Vagina (tissue), 2 donors: ENCODE measurements at regions not wholly inside any gene's neighbourhood (a gene's known extent, or its start where the extent isn't known, plus 50 kb on each side); places are given as distances from the start of the nearest gene placed in this dataset.
"Not testable (repeated sequence)": the region's sequence is repeated elsewhere in the genome, so short reads cannot be mapped to it uniquely, and the experiment has no call there.

Experiments used
- DNase-seq, 2 donors: peaks; one replicate each; pipeline ENCODE4 v3.0.0-alpha.2; 2017; ENCODE audit errors: extremely low spot score in 2 of 2
- H3K27ac ChIP-seq: fragments of 200-600 bp; sonication (generic); one replicate; pipeline ENCODE4 v1.5.1; 2019
- H3K27me3 ChIP-seq: fragments of 200-600 bp; sonication (generic); one replicate; pipeline ENCODE4 v1.5.1; 2019
- H3K36me3 ChIP-seq, 2 donors: fragments of 200-600 bp; sonication (generic); one replicate each; pipeline ENCODE4 v1.5.1; 2017 to 2019
- H3K4me1 ChIP-seq: fragments of 200-600 bp; sonication (generic); one replicate; pipeline ENCODE4 v1.5.1; 2019
- H3K4me3 ChIP-seq, 2 donors: fragments of 200-600 bp; sonication (generic); 1 replicate in 1 of 2; 2 replicates in 1 of 2; pipeline ENCODE4 v1.5.1; 2016 to 2019
- H3K9me3 ChIP-seq: fragments of 200-600 bp; sonication (generic); one replicate; pipeline ENCODE4 v1.5.1; 2019
- POLR2A ChIP-seq, 2 donors: fragments of 450-650 bp; IDR thresholded peaks; one replicate each; pipeline ENCODE4 v1.6.1; 2017; ENCODE audit warnings: antibody characterized with exemption in 2 of 2, mild to moderate bottlenecking in 2 of 2, moderate library complexity in 2 of 2
- POLR2AphosphoS5 ChIP-seq, 2 donors: sonication (generic); formaldehyde crosslinking; IDR thresholded peaks; one replicate each; pipeline ENCODE4 v1.9.0; 2017; ENCODE audit warnings: antibody characterized with exemption in 2 of 2, mild to moderate bottlenecking in 2 of 2, low read depth in 1 of 2; ENCODE audit not compliant: insufficient read depth in 1 of 2
- intact Hi-C: fragments of 100-400 bp; cut with DNase I; formaldehyde crosslinking; loops from one replicate; pipeline ENCODE4 v1.15.1; 2023
- TF ChIP-seq, protein P1 (sequence below), 3 experiments: fragments of 450-650 bp in 2 of 3; fragments of 200-600 bp in 1 of 3; sonication (generic) in 1 of 3; IDR thresholded peaks; one replicate each; pipeline ENCODE4 v1.5.1; 2017 to 2019; ENCODE audit warnings: antibody characterized with exemption in 3 of 3, mild to moderate bottlenecking in 2 of 3, moderate library complexity in 2 of 3

DNA sequence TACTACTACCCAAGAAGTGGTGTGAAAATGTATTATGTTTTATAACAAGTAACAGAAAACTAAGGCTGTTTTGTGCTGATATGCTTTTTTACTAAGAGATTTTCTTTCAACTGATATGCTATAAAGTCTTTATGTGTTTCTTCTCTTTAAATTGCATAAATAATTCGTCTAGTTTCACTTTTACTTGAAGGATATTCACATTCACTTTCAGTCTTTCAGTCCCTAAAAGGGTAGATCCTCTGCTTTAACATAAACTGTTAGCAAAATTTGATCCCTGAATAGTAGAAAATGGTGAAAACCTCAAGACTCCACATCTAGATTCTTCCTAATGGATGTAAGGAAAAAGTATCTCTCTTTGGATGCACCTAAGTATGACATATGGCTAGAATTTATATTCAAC, 69.0 kb upstream of the FST start:
- H3K9me3 ChIP-seq = no peaks in the 10 kb centered on the region
- H3K27me3 ChIP-seq = no peaks in the 10 kb centered on the region
- TF ChIP-seq POLR2A (IDR thresholded peaks at IDR 0.05) = no peak
- TF ChIP-seq, protein P1, sequence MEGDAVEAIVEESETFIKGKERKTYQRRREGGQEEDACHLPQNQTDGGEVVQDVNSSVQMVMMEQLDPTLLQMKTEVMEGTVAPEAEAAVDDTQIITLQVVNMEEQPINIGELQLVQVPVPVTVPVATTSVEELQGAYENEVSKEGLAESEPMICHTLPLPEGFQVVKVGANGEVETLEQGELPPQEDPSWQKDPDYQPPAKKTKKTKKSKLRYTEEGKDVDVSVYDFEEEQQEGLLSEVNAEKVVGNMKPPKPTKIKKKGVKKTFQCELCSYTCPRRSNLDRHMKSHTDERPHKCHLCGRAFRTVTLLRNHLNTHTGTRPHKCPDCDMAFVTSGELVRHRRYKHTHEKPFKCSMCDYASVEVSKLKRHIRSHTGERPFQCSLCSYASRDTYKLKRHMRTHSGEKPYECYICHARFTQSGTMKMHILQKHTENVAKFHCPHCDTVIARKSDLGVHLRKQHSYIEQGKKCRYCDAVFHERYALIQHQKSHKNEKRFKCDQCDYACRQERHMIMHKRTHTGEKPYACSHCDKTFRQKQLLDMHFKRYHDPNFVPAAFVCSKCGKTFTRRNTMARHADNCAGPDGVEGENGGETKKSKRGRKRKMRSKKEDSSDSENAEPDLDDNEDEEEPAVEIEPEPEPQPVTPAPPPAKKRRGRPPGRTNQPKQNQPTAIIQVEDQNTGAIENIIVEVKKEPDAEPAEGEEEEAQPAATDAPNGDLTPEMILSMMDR (IDR thresholded peaks at IDR 0.05) = no peak
- TF ChIP-seq POLR2AphosphoS5 (IDR thresholded peaks at IDR 0.05; ENCODE audit: insufficient read depth in 1 of 2, low read depth in 1 of 2) = no peak
- H3K4me1 ChIP-seq = no peaks in the 10 kb centered on the region
- intact Hi-C loops = no loop called here
- no peak overlapping the region for H3K4me3 ChIP-seq
- DNase-seq = no peak
- H3K27ac ChIP-seq = no peak overlapping the region
- no peaks in the 10 kb centered on the region for H3K36me3 ChIP-seq

- H3K4me3 ChIP-seq, H3K4me1 ChIP-seq, H3K27me3 ChIP-seq, H3K36me3 ChIP-seq, DNase-seq, intact Hi-C loops, H3K9me3 ChIP-seq, H3K27ac ChIP-seq: not testable (repeated sequence)
Observed at GRCh38 chr5:53412499-53412898, 67.9 kb upstream of the FST start.

DNA sequence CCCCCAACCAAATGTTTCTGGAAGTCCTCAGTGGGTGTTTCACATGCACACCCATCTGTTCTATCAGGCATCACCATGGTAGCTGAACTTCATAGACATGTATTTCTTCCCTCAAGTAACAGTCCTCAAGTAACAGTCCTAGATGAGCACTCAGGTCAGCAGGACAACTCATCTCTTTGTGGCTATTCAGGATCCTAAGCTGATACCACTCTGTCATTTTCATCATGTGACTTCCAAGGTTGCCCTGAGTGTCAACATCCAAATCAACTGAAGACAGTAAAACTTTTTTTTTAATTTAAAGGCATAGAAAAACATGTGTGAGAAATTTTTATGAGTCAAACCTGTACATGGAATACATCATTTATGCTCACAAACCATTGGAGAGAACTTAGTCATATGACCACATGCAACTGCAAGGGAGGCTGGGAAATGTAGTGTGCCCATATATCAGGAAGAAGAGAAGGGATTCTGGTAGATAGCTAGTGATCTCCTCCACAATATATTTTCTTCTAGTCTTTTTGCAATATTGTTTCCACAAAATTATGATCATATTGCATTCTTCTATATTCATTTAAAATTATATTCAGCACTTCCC, 64.2 kb upstream of the FST start:
- Histone ChIP-seq H3K4me3 (no peak overlapping the region), H3K27ac (no peak overlapping the region), H3K36me3 (no peaks in the 10 kb centered on the region), H3K4me1 (no peaks in the 10 kb centered on the region), H3K27me3 (no peaks in the 10 kb centered on the region), H3K9me3 (no peaks in the 10 kb centered on the region)
- no peak for DNase-seq
- intact Hi-C loops = no loop called here
- TF ChIP-seq, protein P1 (IDR thresholded peaks at IDR 0.05) = no peak
- TF ChIP-seq POLR2AphosphoS5 (IDR thresholded peaks at IDR 0.05; ENCODE audit: insufficient read depth in 1 of 2, low read depth in 1 of 2) (no peak), POLR2A (IDR thresholded peaks at IDR 0.05) (no peak)

DNA sequence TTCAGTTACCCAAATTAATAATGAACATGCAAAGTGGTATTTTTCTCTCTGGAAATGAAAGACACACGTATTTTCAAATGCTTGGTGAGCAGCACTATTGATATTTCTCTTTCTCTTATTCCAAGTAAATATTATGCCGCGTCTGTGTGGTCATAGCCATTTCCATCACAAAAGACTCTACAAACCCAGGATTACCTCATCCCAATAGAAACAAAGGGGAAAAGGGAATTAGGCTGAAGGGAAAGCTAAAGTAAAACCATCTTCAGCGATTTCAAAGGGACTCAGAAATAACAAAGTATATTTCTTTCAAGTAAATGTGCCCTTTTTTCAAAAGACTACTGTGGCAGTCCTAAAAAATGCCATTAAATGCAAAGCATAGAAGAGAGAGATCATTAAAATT, 62.0 kb upstream of the FST start:
- Histone ChIP-seq H3K27me3 (no peaks in the 10 kb centered on the region), H3K27ac (no peak overlapping the region), H3K36me3 (no peaks in the 10 kb centered on the region), H3K4me3 (no peak overlapping the region), H3K9me3 (no peaks in the 10 kb centered on the region), H3K4me1 (no peaks in the 10 kb centered on the region)
- intact Hi-C loops = no loop called here
- no peak for DNase-seq
- TF ChIP-seq, protein P1 (IDR thresholded peaks at IDR 0.05) = no peak
- TF ChIP-seq POLR2A (IDR thresholded peaks at IDR 0.05) = no peak

GRCh38 chr5:53418826-53419658, 61.4 kb upstream of the FST start:
- Histone ChIP-seq H3K9me3 (no peaks in the 10 kb centered on the region), H3K4me1 (no peaks in the 10 kb centered on the region), H3K27ac (no peak overlapping the region), H3K27me3 (no peaks in the 10 kb centered on the region), H3K36me3 (no peaks in the 10 kb centered on the region), H3K4me3 (no peak overlapping the region)
- no peak for DNase-seq
- intact Hi-C loops = no loop called here
- TF ChIP-seq POLR2A (IDR thresholded peaks at IDR 0.05) = no peak
- peak in 1 of 2 donors; percentile 20 for TF ChIP-seq POLR2AphosphoS5 (IDR thresholded peaks at IDR 0.05; ENCODE audit: insufficient read depth in 1 of 2, low read depth in 1 of 2)

DNA sequence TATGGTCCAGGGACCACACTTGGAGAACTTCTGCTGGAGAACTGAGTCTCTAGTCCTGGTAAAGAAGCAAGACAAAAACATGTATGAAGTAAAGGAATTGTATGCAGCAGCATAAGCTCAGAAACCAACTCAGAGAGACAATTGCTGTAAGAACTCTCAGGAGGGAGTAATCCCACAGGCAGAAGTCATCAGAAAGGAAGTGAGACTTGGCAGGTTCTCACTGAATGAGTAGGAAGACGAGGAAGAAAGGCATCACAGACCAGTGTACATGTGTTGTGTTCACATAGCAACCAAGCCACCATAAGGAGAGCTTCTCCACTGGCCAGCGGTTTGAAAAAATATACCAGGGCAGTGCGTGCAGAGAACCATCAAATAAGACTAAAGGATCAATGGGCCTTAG, 57.9 kb upstream of the FST start:
- DNase-seq = no peak
- intact Hi-C loops = no loop called here

More for the DNA sequence above, 57.9 kb upstream of the FST start:
- TF ChIP-seq POLR2AphosphoS5 (IDR thresholded peaks at IDR 0.05; ENCODE audit: insufficient read depth in 1 of 2, low read depth in 1 of 2) (no peak), POLR2A (IDR thresholded peaks at IDR 0.05) (no peak)
- TF ChIP-seq, protein P1 (IDR thresholded peaks at IDR 0.05) = no peak
- H3K27ac ChIP-seq = no peak overlapping the region
- H3K9me3 ChIP-seq = no peaks in the 10 kb centered on the region
- H3K36me3 ChIP-seq = no peaks in the 10 kb centered on the region
- no peaks in the 10 kb centered on the region for H3K4me1 ChIP-seq
- no peak overlapping the region for H3K4me3 ChIP-seq
- no peaks in the 10 kb centered on the region for H3K27me3 ChIP-seq
